GM10266 (cell line): ENCODE measurements at regions not wholly inside any gene's neighbourhood (a gene's known extent, or its start where the extent isn't known, plus 50 kb on each side); places are given as distances from the start of the nearest gene placed in this dataset.

ENCODE experiments used
- DNase-seq: peaks from one replicate; pipeline ENCODE4 v3.0.0; 2012; ENCODE audit errors: extremely low spot score
- TF ChIP-seq, protein P1 (sequence below): IDR thresholded peaks from 2 replicates; pipeline ENCODE4 v1.5.1; 2012; ENCODE audit warnings: mild to moderate bottlenecking, low read depth; ENCODE audit not compliant: control insufficient read depth, insufficient read depth; ENCODE audit errors: missing control alignments

DNA sequence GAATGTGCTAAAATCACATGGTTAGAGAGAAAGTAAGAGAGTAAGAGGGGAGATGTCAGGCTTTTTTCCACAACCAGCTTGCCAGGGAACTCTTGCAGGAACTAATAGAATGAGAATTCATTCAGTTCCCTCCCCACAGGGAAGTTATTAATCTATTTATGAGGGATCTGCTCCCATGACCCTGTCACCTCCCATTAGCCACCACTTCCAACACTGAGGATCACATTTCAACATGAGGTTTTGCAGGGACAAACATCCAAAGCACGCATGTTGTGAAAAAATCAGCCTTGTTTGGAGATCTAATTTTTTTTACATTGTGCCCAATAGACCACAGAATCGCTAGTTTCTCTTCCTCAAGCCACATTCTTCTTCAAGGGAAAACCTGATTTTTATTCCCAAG lies 904.0 kb downstream of the TBL1XR1 start:
- TF ChIP-seq, protein P1, sequence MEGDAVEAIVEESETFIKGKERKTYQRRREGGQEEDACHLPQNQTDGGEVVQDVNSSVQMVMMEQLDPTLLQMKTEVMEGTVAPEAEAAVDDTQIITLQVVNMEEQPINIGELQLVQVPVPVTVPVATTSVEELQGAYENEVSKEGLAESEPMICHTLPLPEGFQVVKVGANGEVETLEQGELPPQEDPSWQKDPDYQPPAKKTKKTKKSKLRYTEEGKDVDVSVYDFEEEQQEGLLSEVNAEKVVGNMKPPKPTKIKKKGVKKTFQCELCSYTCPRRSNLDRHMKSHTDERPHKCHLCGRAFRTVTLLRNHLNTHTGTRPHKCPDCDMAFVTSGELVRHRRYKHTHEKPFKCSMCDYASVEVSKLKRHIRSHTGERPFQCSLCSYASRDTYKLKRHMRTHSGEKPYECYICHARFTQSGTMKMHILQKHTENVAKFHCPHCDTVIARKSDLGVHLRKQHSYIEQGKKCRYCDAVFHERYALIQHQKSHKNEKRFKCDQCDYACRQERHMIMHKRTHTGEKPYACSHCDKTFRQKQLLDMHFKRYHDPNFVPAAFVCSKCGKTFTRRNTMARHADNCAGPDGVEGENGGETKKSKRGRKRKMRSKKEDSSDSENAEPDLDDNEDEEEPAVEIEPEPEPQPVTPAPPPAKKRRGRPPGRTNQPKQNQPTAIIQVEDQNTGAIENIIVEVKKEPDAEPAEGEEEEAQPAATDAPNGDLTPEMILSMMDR: no peak
- DNase-seq: no peak

DNA sequence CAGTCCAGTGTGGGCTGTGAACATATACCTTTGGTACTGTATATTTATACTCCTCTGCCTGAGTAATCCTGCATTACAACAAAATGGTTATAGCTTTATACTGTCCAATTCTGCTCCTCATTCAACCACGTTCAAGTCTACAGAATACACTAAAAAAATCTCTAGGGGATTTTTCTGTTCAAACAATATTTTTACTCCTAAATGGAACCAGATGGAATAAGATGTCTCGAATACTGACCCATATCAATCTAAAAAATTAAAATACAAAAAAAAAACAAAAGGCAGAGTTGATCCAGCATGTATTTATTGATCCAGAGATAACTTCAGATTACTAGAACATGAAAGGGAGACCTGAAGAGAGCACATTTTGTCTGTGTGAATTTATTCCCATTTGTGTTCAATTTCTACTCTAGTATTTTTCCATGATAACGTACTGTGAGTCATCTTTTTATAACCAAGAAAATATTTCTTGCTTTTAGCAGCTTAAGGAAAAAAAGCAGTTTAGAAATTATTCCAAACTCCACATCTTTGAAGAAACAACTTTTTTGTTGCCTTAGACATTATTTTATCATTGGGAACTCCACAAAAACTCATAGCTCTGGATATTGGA lies 910.7 kb downstream of the TBL1XR1 start:
- DNase-seq: no peak
- TF ChIP-seq, protein P1: no peak

DNA sequence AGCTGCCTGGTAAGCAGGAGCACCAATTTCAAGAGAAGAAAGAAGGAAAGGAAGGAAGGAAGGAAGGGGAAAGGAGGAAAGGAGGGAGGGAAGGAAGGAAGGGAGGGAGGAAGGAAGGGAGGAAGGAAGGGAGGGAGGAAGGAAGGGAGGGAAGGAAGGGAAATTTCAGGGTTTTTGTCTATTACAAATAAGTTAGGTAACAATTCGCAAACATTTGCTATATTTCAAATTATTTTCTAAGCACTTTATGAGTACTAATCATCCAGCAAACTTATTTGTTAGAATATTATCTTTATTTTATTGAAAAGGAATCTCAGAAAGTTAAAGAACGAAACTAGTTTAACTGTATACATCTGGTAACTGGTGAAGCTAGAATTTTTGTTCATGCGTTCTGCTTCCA lies 921.7 kb downstream of the TBL1XR1 start:
- DNase-seq: no peak
- TF ChIP-seq, protein P1: no peak

DNA sequence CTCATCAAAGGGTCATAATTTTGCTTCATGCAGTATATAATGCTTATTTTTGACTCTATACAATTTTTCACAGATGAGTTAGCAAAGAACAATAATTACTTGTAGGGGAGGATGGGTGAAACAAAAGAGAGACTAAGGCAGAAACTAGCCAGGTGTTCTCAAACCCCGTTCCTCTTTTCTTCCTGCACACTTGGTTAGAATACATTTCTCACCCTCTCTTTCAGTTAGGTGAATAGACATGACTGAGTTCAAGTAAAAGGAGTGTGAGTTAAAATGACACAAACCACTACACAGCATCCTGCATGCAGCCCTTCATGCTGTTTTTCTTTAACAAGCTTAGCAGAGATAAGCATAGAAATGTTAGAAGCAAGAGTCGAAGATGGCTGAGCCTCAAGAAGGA lies 922.2 kb downstream of the TBL1XR1 start:
- DNase-seq: no peak
- TF ChIP-seq, protein P1: no peak

DNA sequence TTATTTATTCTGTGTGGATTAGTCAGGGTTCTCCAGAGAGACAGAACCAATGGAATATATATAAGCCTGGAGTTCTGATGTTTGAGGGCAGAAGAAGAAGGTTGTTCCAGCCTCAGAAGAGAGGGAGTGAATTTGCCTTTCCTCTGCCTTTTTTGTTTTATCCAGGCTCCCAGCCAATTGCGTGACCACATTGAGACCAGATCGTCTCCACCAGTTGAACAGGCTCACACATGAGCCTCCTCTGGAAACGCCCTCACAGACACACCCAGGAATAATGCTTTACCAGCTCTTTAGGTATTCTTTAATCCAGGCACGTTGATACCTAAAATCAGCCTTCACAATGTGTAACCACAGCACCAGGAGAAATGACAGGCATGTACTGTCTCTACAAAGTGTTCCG lies 923.1 kb downstream of the TBL1XR1 start:
- TF ChIP-seq, protein P1: no peak
- DNase-seq: no peak

DNA sequence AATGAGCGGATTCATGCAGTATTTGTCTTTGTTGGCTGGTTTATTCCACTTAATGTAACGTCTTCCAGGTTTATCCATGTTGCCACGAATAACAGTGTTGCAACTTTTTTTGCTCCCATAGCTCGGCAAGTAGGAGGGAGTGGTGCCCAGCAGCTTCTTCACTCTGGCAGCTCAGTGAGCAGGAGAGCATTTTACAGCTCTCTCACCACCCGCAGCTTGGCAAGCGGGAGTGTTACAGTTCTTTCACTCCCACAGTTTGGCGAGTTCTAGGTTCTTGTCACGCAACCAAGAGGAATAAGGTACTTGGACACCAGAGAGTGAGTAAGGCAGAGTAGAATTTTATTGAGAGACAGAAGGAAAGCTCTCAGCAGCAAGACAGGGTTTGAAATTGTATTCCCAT lies 935.2 kb downstream of the TBL1XR1 start:
- TF ChIP-seq, protein P1: no peak
- no peak for DNase-seq

DNA sequence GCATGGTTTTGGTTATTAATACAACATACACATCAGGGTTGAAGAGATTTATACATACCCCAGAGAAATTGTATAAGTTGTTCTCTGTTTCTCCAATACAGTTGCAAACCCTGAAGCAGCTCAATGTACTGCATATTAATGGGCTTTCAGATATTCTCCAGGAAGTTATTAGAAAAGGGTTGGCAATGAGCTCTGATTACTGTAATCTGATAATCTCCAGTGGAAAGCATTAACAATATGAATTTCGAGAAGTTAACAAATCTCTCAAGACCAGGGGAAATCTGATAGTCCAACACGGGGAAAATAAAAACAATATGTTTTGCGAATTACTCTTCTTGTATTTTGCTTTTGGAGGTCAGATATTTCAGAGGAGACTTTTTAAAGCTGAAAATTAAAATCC lies 950.1 kb downstream of the TBL1XR1 start:
- DNase-seq: no peak

More for the DNA sequence above, 950.1 kb downstream of the TBL1XR1 start:
- TF ChIP-seq, protein P1: no peak
